ENCODE measurements at regions not wholly inside any gene's neighbourhood (a gene's known extent, or its start where the extent isn't known, plus 50 kb on each side); places are given as distances from the start of the nearest gene placed in this dataset.

- POLR2A ChIA-PET, result no interaction called here
- Histone ChIP-seq H3K27ac (ENCODE audit: extremely low read depth, low read depth, low read length) (no peak overlapping the region), H3K4me1 (ENCODE audit: control insufficient read depth, insufficient read depth, low read length) (no peaks in the 10 kb centered on the region), H3K36me3 (ENCODE audit: control insufficient read depth in 2 of 2, insufficient read depth in 1 of 2, low read length in 2 of 2) (no peaks in the 10 kb centered on the region), H3K9me3 (ENCODE audit: control insufficient read depth, insufficient read depth, low read depth, low read length) (no peaks in the 10 kb centered on the region), H3K4me3 (ENCODE audit: low read depth, low read length) (no peak overlapping the region)
- TF ChIP-seq ZNF514 (tag by site-specific recombination; IDR thresholded peaks at IDR 0.05) (no peak), ZFP69B (tag by site-specific recombination; IDR thresholded peaks at IDR 0.05) (0 out of 2 replicates have a peak, but pooled peaks have one; percentile 21)
- CTCF ChIA-PET, result interaction anchor here (0.6 kb wide), 1 partner anchor 601 kb away, joined by 3 read pairs; no protein-coding TSS in a partner anchor
Measured at GRCh38 chr10:23499372-23500132, 60.7 kb downstream of the OTUD1 start.

GRCh38 chr10:23505797-23506465 is 67.1 kb downstream of the OTUD1 start:
- TF ChIP-seq ZNF624 (tag by site-specific recombination; IDR thresholded peaks at IDR 0.05), result no peak
- no peak for TF ChIP-seq ZNF610 (tag by site-specific recombination; IDR thresholded peaks at IDR 0.05; ENCODE audit: borderline replicate concordance)
- TF ChIP-seq SCRT2 (tag by site-specific recombination; IDR thresholded peaks at IDR 0.05), result peak; percentile 25; the same call in 1 of the 2 replicates
- no peak for TF ChIP-seq PATZ1 (tag by site-specific recombination; IDR thresholded peaks at IDR 0.05)
- no peak for TF ChIP-seq ZBTB26 (tag by site-specific recombination; optimal IDR thresholded peaks at IDR 0.05)
- ChIA-PET POLR2A (no interaction called here), CTCF (no interaction called here)
- Histone ChIP-seq H3K36me3 (ENCODE audit: control insufficient read depth in 2 of 2, insufficient read depth in 1 of 2, low read length in 2 of 2) (no peaks in the 10 kb centered on the region), H3K4me1 (ENCODE audit: control insufficient read depth, insufficient read depth, low read length) (no peaks in the 10 kb centered on the region), H3K9me3 (ENCODE audit: control insufficient read depth, insufficient read depth, low read depth, low read length) (no peaks in the 10 kb centered on the region), H3K4me3 (ENCODE audit: low read depth, low read length) (no peak overlapping the region), H3K27ac (ENCODE audit: extremely low read depth, low read depth, low read length) (no peak overlapping the region)

GRCh38 chr10:23512355-23513058 is 73.6 kb downstream of the OTUD1 start:
- no peaks in the 10 kb centered on the region for H3K9me3 ChIP-seq (ENCODE audit: control insufficient read depth, insufficient read depth, low read depth, low read length)
- no peaks in the 10 kb centered on the region for H3K4me1 ChIP-seq (ENCODE audit: control insufficient read depth, insufficient read depth, low read length)
- H3K4me3 ChIP-seq (ENCODE audit: low read depth, low read length), result no peak overlapping the region
- ChIA-PET CTCF (interaction anchor here (0.6 to 1.5 kb wide), 2 partner anchors 171 to 198 kb away, joined by 3 read pairs; no protein-coding TSS in a partner anchor), POLR2A (no interaction called here)
- H3K27ac ChIP-seq (ENCODE audit: extremely low read depth, low read depth, low read length), result no peak overlapping the region
- no peaks in the 10 kb centered on the region for H3K36me3 ChIP-seq (ENCODE audit: control insufficient read depth in 2 of 2, insufficient read depth in 1 of 2, low read length in 2 of 2)
- TF ChIP-seq SETDB1 (IDR thresholded peaks at IDR 0.05; ENCODE audit: insufficient read length, low read length) (peak; percentile 70), ZNF354C (tag by site-specific recombination; IDR thresholded peaks at IDR 0.05; ENCODE audit: borderline replicate concordance, low read depth) (no peak), ZNF426 (tag by site-specific recombination; IDR thresholded peaks at IDR 0.05) (no peak), ZNF792 (tag by site-specific recombination; IDR thresholded peaks at IDR 0.05) (no peak), IKZF3 (tag by site-specific recombination; IDR thresholded peaks at IDR 0.05) (no peak), ZNF23 (tag by site-specific recombination; IDR thresholded peaks at IDR 0.05; ENCODE audit: borderline replicate concordance) (no peak), ZSCAN16 (tag by site-specific recombination; IDR thresholded peaks at IDR 0.05) (no peak), ZNF529 (tag by site-specific recombination; IDR thresholded peaks at IDR 0.05; ENCODE audit: insufficient replicate concordance) (no peak), ZNF274 (IDR thresholded peaks at IDR 0.05; ENCODE audit: low read length) (no peak), ZNF274 (tag by site-specific recombination; IDR thresholded peaks at IDR 0.05; ENCODE audit: borderline replicate concordance) (no peak), ZSCAN23 (tag by site-specific recombination; IDR thresholded peaks at IDR 0.05) (no peak), ZNF114 (tag by site-specific recombination; IDR thresholded peaks at IDR 0.05) (no peak), ZNF404 (tag by site-specific recombination; IDR thresholded peaks at IDR 0.05) (0 out of 2 replicates have a peak, but pooled peaks have one; percentile 16), ZNF169 (tag by site-specific recombination; IDR thresholded peaks at IDR 0.05) (no peak), ZNF555 (tag by site-specific recombination; conservative IDR thresholded peaks at IDR 0.05) (no peak), ZNF629 (tag by site-specific recombination; IDR thresholded peaks at IDR 0.05) (0 out of 2 replicates have a peak, but pooled peaks have one; percentile 43), ZFP41 (tag by site-specific recombination; IDR thresholded peaks at IDR 0.05; ENCODE audit: borderline replicate concordance) (no peak), ZNF530 (tag by site-specific recombination; IDR thresholded peaks at IDR 0.05; ENCODE audit: low read depth) (no peak), ZNF580 (tag by site-specific recombination; IDR thresholded peaks at IDR 0.05) (no peak)

All from HEK293 (cell line).